ENCODE measurements at regions not wholly inside any gene's neighbourhood (a gene's known extent, or its start where the extent isn't known, plus 50 kb on each side); places are given as distances from the start of the nearest gene placed in this dataset.
"Not testable (repeated sequence)": the region's sequence is repeated elsewhere in the genome, so short reads cannot be mapped to it uniquely, and the experiment has no call there.

DNA sequence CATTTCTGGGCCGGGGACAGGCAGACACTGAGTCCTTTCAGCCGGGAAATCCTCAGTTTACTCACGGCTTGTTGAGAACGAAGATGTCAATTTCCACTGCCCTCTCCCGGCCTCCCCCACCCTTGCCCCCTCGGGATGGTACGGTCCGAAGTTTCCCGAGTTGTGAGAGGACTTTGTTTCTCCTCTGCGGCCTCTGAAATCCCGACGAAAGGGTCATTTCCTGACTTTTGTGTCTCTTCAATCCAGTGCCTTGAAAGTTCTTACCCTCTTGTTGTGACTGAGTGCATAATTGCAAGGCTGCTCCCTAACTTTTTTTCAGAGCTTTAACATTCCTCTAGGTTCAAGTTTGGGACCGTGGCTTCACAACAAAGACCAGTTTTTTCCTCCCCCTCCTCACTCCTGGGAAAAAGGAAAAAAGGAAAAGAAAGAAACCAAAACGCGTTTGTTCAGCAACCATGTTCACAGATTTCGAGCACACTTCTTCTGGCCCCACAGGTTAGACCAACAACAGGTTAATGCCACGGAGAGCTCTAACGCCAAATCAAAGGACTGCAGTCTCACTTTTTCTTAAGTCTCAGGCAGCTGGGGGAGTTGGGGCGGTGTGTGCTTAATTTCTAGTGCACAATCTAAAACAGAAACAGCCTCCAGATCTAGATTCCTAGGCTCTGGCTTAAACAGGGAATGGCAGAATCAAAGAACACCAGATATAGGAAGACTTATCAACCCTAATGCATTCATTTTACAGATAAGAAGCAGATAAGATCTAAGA lies 138.9 kb downstream of the TMCO5A start:
- no peak for DNase-seq (ENCODE audit: low spot score)

DNA sequence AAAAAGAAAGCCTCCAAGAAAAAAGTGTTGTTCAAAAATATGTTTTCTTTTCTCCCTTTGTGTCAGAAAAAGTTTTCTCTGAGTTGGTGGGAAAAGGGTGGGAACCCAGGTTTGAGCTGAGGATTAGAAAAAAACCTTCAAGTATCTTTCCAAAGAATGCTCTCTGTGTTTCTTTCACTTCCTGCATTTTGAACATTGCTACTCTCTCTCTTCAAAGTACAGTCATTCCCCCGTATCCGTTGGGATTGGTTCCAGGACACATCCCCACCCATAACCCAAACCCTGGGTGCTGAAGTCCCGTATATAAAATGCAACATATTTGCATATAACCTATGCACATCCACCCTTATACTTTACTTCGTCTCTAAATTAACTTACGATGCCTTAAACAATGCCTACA lies 139.6 kb downstream of the TMCO5A start:
- no peak for DNase-seq (ENCODE audit: low spot score)

DNA sequence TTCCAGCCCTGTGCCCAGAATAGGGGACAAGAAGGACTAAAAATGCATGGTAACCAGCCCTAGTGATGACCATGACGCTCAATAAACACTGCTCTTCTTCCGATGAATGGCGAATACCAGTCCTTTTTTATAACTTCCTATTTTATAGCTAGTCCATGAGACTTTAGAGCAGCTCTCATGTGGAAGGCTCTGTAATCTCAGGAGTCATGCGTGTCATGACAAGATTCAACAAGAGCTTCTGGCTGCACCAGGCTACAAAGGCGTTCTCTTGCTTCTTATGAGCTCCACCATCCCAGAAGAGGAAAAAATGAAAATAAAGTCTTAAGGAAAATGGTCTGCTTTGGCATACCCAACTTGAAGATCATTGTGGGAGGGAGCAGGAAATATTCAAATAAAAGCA lies 141.0 kb downstream of the TMCO5A start:
- DNase-seq (ENCODE audit: low spot score), result no peak

DNA sequence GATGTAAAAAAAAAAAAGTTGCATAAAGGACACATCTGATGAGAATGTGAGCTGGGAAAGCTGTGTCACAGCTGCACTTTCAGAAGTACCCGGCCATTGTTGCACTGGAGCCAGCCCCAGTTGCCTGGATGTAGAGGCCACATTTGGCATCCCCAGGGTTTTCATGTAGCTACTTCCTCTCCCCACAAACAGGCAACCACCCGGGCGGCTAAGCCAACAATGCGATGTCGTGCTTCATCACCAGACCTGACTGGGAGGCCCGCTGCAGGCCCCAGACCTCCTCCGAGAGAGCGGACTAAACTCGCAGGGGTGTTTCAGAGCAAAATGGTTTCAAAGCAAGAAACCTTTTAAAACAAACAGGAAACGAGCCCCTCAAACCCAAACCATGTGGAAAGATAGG lies 142.3 kb downstream of the TMCO5A start:
- DNase-seq (ENCODE audit: low spot score), result peak; percentile 34

DNA sequence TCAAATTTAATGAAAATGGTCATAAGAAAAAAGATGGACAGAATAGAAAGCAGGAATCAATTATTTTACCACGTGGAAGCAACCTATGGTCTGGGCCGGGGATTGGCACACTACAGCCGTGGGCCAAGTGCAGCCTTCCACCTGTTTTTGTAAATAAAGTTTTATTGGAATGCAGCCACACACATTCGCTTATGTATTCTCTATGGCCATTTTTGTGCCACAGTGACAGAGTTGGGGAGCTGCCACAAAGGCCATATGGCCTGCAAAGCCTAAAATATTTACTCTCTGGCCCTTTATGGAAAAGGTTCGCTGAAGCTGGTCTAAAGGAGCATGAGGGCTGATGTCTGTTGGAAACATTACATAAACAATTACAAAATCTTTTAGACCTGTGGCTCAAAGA lies 144.8 kb downstream of the TMCO5A start:
- no peak for DNase-seq (ENCODE audit: low spot score)

DNA sequence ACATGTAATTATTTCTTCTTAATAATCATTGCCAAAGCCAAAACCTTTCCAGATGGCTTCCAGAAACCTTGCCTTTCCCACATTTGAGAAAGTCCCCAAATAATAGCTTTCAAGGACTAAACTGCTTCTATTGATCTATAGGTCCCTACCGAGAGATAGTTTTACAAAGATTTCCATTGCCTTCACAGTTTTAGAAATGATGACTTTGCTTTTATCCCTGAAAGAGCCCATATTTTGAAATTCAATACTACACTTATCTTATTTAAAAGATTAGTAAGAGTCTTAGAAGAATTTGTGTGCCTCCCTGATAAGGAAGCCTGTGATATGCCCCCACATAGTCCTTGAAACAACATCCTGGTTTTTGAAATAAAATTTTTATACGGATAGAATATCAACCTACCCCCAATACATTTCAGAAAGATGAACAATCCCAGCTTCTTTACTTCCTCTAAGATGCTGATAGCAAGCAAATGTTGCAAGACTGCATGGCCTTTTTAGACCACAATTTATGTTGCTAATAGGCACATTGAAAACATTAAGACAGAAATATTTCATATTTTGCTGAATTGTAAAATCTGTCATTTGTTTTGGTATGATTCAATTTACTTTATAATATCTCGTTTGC lies 146.3 kb downstream of the TMCO5A start:
- DNase-seq (ENCODE audit: low spot score), result no peak

DNA sequence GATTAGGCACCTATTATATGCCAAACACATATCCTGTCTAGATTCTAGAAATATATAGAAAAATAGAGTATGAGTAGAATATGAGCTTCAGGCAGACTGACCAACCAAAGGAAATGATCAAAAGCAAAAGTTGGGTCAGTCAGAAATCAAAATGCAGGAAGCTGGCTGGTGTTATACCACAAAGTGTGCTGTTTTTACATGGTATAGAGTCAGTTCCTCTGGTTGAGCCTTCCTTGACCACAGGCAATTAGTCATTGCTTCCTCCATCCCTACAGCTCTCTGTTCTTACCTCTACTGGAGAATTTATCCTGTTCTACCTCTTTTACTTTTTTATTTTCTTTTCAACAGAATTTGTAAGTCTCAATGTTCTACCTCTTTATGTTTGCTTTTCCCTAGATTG lies 149.8 kb downstream of the TMCO5A start:
- DNase-seq (ENCODE audit: low spot score), result no peak

DNA sequence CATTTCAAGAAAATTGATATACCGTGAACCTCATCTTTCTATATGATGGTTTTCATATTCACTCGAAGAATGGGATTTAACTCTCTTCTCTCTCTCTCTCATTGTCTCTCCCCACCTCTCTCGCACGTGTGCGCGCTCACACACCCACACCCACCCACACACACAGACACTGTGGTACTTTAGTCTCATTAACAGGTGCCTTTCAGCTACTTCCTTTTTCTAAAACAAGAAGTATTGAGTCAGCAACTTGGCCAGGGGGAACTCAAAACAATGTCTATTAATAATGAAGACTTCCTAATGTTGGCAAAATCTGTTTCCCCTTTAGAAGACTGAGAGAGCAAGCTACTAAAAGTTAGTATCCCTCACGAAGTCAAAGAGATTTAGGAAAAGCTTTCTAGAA lies 150.7 kb downstream of the TMCO5A start:
- DNase-seq (ENCODE audit: low spot score), result no peak

DNA sequence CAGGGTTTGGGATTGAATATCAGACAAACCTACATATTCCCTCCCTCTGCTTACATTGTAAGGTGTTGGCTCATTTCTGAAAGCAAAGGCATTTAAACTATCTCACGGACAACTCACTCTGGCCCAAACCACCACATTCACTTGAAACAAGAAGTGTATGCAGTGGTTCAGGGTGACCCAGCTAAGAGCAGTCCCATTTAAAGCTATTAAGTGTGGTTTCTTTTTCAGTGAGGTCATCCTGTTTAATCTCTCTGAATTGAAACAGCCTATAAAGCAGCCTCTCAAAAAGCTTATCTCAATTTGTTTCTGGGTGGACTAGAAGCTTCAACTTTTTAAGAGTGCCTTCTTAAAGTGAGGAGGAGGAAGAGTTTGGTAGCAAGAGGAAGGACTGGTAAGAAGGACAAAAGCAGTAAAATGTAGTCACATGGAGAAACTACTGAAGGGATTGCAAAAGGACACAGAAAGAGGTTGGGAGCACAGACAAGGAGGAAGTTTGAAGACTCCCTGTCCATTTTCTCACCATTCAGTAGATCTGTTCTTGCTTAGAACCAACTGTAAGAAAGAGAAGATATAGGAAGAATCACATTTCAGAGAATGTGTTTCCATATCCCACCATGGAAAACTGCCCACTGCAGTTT lies 151.6 kb downstream of the TMCO5A start:
- DNase-seq (ENCODE audit: low spot score), result no peak

DNA sequence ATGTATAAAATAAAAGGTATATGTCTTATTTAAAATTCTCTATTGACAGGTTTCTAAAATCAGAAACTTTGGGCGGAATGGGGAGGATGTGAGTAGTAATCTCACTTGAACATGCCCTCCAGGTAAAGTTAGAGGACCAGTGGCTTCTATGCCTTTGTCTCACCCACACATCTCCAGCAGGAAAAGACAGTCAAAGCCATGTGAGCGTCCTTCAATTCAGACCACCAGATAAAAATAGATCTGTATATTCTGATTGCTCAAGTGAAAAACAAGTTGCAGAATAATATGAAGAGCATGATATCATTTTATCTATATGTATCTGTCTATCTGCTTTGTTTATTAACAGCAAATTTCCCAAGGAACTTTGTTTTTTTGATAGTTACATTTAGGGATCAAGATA lies 152.2 kb downstream of the TMCO5A start:
- DNase-seq (ENCODE audit: low spot score), result no peak

DNA sequence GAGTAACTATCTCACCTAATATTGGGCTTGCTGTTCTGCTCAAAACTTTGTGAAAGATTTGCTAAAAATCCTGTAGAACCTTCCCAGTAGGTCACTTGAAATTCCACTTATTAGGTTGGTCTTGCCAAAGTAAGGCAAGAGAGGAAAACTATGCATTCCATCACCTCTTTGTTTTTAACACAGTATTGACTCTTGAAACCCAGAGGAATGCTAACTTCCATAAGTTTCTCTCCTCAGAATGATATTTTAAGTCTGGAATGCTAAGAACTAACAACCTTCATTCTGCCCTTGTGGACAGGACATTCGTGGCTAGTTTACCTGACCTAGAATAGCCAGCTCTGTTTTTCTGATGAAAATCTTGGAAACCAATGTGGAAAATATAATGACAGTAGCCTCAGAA lies 154.5 kb downstream of the TMCO5A start:
- DNase-seq (ENCODE audit: low spot score), result no peak

DNA sequence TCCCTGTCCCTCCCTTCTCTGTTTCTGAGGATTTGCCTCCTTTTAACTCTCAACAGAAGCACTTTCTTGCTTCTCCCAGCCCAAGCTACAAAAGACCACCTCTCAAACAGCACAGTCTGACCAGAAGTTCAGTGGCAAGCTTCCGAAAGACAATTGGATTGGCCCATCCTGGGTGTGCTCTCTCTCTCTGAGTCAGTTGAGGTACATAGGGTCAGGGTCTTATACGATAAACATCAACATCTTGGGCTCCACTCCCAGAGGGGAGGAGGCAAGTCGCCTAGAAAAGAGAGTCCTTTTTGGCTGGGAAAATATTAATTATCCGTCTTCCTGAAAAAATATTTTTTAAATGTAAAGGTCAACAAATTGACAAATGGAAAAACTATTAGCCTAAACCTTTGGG lies 155.8 kb downstream of the TMCO5A start:
- no peak for DNase-seq (ENCODE audit: low spot score)

DNA sequence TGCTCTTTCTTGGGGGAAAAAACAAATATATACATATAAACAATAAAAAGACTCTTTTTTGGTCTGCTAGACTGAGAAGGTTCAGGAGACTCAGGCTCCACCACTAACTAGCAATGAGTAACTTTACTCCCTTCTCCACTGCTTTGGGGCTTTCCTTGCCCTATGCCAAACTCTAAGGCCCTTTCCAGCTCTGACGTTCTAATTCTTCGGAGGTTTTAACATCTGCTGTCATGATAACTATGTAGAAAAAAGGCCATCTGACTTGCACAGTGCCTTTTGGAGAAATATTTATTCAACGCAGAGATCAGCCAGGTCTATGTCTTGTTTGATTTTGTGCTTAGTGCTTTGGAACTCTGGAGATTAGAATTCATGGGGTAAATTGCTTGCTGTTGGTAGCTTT lies 156.2 kb downstream of the TMCO5A start:
- DNase-seq (ENCODE audit: low spot score), result no peak

DNA sequence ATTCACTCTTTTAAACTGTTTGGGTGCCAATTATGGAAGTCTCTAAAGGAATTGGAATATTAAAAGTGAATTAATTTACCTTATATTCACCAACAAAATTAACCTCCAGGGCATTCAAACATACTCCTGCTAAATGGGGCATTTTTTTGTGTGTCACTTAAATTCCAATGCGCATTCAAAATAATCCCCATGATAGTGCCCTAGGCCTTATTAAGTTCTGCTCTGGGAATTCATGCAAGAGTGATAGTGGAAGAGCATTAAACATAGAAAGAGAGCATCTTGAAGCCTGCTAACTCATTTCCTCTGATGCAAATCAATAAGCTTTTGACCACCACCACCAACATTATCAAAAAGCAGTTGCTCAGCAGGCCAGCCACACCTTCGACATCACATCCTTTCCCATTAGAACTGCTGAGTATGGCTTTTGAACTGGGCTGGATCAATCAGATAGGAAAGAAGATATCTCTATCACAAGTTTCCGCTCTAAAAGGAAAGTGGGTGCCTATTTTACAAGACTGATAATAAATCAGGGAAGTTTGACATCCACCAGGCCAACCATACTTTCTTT lies 156.7 kb downstream of the TMCO5A start:
- DNase-seq (ENCODE audit: low spot score), result no peak

DNA sequence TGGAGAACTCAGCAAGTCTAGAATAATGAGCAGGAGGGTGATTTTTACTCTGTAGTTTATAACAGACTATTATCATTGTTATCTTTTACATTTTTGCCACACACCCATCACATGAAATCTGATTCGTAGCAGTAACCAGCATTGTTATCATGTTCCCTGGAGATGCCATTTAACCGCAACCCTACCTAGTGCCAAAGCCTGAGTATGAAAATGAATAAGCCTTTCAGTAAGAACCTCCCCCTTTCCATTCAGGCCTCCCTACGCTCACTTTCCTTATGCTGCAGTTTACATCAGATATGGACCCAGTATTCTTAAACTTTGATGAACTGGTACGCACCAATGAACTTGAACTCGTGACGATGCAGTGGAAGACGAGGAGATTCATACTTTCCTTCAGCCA lies 158.7 kb upstream of the SPRED1 start:
- DNase-seq (ENCODE audit: low spot score), result no peak

DNA sequence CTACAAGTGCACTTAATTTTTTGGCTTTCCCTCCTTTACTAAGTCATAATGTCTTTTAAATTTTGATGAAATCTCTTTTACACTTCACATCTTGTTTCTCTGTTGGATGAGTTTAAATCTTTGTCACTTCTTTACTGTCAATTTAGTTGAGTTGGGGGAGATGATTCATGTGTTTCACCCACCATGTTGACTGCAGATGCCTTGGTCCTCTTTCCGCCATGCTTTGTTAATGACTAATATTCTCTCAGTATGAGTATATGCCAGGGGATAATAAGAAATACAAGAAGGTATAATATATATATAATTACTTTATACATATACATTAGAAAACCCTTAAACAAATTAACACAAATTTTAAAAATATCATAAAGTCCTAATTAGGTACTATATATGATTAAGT lies 149.7 kb upstream of the SPRED1 start:
- DNase-seq (ENCODE audit: low spot score), result no peak

DNA sequence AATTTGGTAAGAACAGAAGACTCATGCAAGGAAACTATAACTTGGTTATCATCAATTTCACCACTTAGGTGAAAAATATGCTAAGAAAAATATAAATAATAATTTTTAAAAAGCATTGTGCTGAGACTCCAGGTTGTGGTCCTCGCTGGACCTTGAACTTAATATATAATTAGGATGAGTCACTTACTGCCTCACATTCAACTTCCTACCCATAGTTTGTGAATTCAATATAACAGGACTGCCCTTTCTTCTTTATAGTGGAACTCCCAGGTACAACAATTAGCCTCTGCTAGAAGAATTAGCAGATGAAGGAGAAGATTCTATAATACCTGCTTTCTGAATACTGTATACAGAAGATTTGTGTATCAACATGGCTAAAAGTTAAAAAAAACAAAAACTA lies 149.1 kb upstream of the SPRED1 start:
- DNase-seq (ENCODE audit: low spot score), result no peak

DNA sequence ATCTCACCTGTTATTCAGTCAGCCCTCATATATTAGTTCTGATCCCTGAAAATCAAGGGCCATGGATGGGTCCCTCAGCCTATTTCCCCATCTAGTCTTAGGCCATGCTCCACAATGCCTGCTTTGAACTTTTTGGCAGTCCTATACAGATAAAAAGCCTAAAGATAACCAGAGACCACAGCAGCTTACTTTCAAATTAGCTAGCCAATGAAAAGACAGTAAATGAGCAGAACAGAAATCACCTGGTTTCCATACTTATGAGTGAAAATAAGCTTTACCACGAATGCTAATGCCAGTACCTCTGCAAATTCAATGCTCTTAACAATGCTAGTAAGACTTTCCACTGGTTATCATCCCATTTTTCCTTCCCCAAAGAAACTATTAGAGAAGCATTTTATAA lies 141.6 kb upstream of the SPRED1 start:
- DNase-seq (ENCODE audit: low spot score), result no peak

DNA sequence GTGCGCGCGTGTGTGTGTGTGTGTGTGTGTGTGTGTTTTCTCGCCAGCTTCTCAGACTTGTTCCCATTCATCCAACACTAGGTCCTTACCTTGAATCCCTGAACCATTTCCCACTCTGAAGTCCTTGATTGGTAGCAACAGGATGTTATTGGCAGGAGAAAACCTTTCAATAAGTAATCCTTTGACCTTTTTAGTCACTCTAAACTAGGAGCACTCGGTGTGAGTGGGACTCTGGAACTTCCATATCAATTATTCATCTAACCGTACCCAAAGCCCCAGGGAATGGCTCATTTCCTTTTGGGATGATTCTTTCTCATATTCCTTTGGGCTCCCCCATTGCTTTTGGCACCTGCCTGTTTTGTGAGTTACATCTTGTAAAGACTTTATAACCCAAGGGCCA lies 140.2 kb upstream of the SPRED1 start:
- DNase-seq (ENCODE audit: low spot score), result no peak

DNA sequence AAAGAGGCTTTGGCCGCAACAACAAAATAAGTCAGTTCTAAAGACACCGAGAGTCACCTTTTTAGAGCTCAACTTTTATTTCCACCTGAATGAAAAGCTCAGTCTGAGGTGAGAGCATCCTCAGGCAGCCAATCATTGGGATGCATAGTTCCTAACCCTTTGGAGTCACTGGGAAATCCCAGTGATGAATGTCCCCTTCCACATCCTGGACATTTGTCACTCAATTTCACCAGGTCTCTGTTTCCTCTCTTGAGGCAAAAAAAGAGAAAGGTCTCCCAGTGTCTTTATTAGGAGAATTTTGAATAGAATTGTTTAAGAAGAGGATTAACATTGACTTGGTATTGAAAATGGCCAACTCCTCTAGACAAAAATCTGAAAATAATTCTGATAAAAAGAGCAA lies 137.5 kb upstream of the SPRED1 start:
- DNase-seq (ENCODE audit: low spot score), result no peak

DNA sequence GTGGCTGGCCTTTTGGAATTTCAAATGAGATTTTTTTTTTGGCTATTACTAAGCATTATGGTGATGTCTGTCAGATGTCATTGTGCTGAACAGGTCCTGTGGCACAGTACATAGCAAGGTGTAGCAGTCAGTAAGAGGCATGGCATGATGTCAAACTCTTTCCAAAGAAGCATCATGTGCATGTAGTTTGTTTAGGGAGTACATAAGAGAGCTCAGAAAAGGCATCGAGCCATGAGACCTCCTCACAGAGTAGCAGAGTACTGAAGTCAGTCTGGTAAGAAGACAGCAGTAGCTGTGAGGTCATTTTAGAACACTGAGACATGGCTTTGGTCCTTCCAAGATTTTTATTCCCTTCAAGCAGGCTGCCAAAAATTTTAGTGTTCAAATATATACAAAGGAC lies 134.9 kb upstream of the SPRED1 start:
- DNase-seq (ENCODE audit: low spot score), result no peak

DNA sequence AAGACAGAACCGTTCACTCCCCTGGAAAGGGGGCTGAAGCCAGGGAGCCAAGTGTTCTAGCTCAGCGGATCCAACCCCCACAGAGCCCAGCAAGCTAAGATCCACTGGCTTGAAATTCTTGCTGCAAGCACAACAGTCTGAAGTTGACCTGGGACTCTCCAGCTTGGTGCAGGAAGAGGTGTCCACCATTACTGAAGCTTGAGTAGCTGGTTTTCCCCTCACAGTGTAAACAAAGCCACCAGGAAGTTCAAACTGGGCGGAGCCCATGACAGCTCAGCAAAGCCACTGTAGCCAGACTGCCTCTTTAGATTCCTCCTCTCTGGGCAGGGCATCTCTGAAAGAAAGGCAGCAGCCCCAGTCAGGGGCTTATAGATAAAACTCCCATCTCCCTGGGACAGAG lies 132.8 kb upstream of the SPRED1 start:
- not testable (repeated sequence) for DNase-seq (ENCODE audit: low spot score)

DNA sequence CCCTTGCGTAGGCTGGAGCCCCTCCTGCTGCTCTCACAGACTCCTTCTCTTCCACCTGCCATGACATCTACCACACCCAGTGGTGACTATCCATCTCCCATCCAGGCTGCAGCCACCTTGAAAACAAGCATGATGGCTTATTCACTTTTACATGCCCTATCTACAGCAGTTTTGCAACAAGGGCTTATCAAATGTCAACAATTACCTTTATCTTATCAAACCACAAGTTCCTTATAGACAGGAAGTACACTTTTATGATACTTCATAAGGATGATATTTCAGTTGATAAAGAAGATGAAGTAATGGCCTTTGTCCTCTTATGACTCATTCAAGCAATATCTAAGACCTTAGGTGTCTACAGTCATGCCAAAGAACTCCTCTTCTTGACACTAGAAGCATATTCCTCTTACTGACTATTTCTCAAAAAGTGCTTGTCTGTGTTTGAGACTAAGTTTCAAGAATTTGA lies 125.3 kb upstream of the SPRED1 start:
- DNase-seq (ENCODE audit: low spot score), result no peak
